HepG2 (cell line): ENCODE measurements at regions not wholly inside any gene's neighbourhood (a gene's known extent, or its start where the extent isn't known, plus 50 kb on each side); places are given as distances from the start of the nearest gene placed in this dataset.

Source experiments
- ATAC-seq: fragments of 200-7000 bp; cut with Tn5 transposase; 3 replicates; pipeline ENCODE4 v1.9.1; 2020; ENCODE audit warnings: mild to moderate bottlenecking, moderate library complexity
- BruUV-seq: library from RNA; stranded (reverse); fragments of 400-500 nt; replicated peaks from 2 replicates; lab custom pipeline; 2021; lab: Mats Ljungman, UMichigan
- CTCF ChIA-PET: fragments of 300-600 bp; formaldehyde crosslinking; extraction: SDS; loops from one replicate; lab custom pipeline; 2021; ENCODE audit warnings: low total read pairs, inconsistent platforms, low intra/inter-chr PET ratio; lab: Yijun Ruan, JAX
- POLR2A ChIA-PET: fragments of 350-600 bp; sonication (Branson Sonifier 250); formaldehyde crosslinking; loops from one replicate; lab custom pipeline; 2020; ENCODE audit warnings: antibody characterized with exemption, inconsistent platforms; lab: Yijun Ruan, JAX
- DNase-seq: peaks from one replicate; pipeline ENCODE4 v3.0.0-alpha.2; 2015; ENCODE audit warnings: low spot score
- FAIRE-seq: peaks from 3 replicates; lab custom pipeline; 2011; peaks lifted over from hg19 to GRCh38; lab: Jason Lieb, UNC
- H2AFZ ChIP-seq: one replicate; pipeline ENCODE4 v1.6.1; 2011; ENCODE audit warnings: low read length, inconsistent platforms
- H3K27ac ChIP-seq: fragments of 300-600 bp; 3 replicates; pipeline ENCODE4 v1.8.0; 2011; ENCODE audit warnings: mixed run types, mild to moderate bottlenecking, mixed read lengths, low read length, inconsistent platforms; ENCODE audit not compliant: insufficient read depth; ENCODE audit errors: extremely low read length
- H3K27me3 ChIP-seq, 2 experiments: fragments of 200-600 bp in 1 of 2; 2 replicates in 1 of 2; 3 replicates in 1 of 2; pipeline versions ENCODE4 v1.6.0 to v1.8.0; 2011; ENCODE audit warnings: low read length in 2 of 2, mild to moderate bottlenecking in 2 of 2, moderate library complexity in 2 of 2, inconsistent platforms in 1 of 2; ENCODE audit not compliant: insufficient read depth in 2 of 2, control insufficient read depth in 1 of 2
- H3K36me3 ChIP-seq, 2 experiments: fragments of 200-600 bp in 1 of 2; replicated peaks in 1 of 2; 2 replicates in 1 of 2; 3 replicates in 1 of 2; pipeline versions ENCODE4 v1.5.1 to v1.8.0; 2011; ENCODE audit warnings: low read length in 2 of 2, inconsistent platforms in 1 of 2; ENCODE audit not compliant: insufficient read depth in 2 of 2, control insufficient read depth in 1 of 2
- H3K4me1 ChIP-seq: 2 replicates; pipeline ENCODE4 v1.5.1; 2012; ENCODE audit warnings: low read length, inconsistent platforms; ENCODE audit not compliant: insufficient read depth
- H3K4me2 ChIP-seq: 2 replicates; pipeline ENCODE4 v1.6.0; 2011; ENCODE audit warnings: low read depth, low read length, inconsistent platforms
- H3K4me3 ChIP-seq, 3 experiments: fragments of 200-600 bp in 1 of 3; sonication (generic), shearing (Covaris generic) in 1 of 3; replicated peaks in 1 of 3; 2 replicates each; pipeline ENCODE4 v1.5.1; 2011 to 2016; ENCODE audit warnings: low read length in 3 of 3, inconsistent platforms in 2 of 3, low read depth in 2 of 3, mild to moderate bottlenecking in 2 of 3, control low read depth in 1 of 3, mixed read lengths in 1 of 3; ENCODE audit not compliant: insufficient read depth in 1 of 3
- H3K79me2 ChIP-seq: one replicate; pipeline ENCODE4 v1.6.1; 2011; ENCODE audit warnings: low read length, inconsistent platforms; ENCODE audit not compliant: insufficient read depth
- H3K9ac ChIP-seq: 2 replicates; pipeline ENCODE4 v1.6.0; 2011; ENCODE audit warnings: mild to moderate bottlenecking, low read depth, low read length, inconsistent platforms; ENCODE audit not compliant: insufficient read depth
- H3K9me3 ChIP-seq: 2 replicates; pipeline ENCODE4 v1.5.1; 2012; ENCODE audit warnings: mild to moderate bottlenecking, low read length
- H4K20me1 ChIP-seq: 2 replicates; pipeline ENCODE4 v1.6.0; 2011; ENCODE audit warnings: inconsistent platforms, mild to moderate bottlenecking, low read length, moderate library complexity; ENCODE audit not compliant: insufficient read depth
- ARNTL ChIP-seq: sonication (generic); formaldehyde crosslinking; IDR thresholded peaks from 2 replicates; pipeline ENCODE4 v1.4.0; 2020; ENCODE audit warnings: mild to moderate bottlenecking, missing genetic modification reagents
- BHLHE40 ChIP-seq: IDR thresholded peaks from 2 replicates; pipeline ENCODE4 v1.6.1; 2011; ENCODE audit warnings: low read length, improper control_type of control experiment
- FUBP1 ChIP-seq: sonication (generic); formaldehyde crosslinking; IDR thresholded peaks from 2 replicates; pipeline ENCODE4 v1.5.1; 2020; ENCODE audit warnings: missing genetic modification reagents, mild to moderate bottlenecking, borderline replicate concordance
- MEIS2 ChIP-seq: sonication (generic); formaldehyde crosslinking; IDR thresholded peaks from 2 replicates; pipeline ENCODE4 v1.9.0; 2021; ENCODE audit warnings: mild to moderate bottlenecking, missing genetic modification reagents
- NBN ChIP-seq: fragments of 450-650 bp; conservative IDR thresholded peaks from 2 replicates; pipeline ENCODE4 v1.6.1; 2017
- RNF2 ChIP-seq: fragments of 450-650 bp; conservative IDR thresholded peaks from 2 replicates; pipeline ENCODE4 v1.6.1; 2016; ENCODE audit warnings: low read depth
- STAT5B ChIP-seq: sonication (generic); formaldehyde crosslinking; IDR thresholded peaks from 2 replicates; pipeline ENCODE4 v1.4.0; 2020; ENCODE audit warnings: missing genetic modification reagents
- ZFP90 ChIP-seq: sonication (generic); formaldehyde crosslinking; IDR thresholded peaks from 2 replicates; pipeline ENCODE4 v1.8.0; 2022; ENCODE audit warnings: missing genetic modification reagents, mild to moderate bottlenecking, inconsistent platforms, borderline replicate concordance
- ZNF292 ChIP-seq: sonication (generic); formaldehyde crosslinking; IDR thresholded peaks from 2 replicates; pipeline ENCODE4 v1.8.1; 2022; ENCODE audit warnings: mild to moderate bottlenecking, low read depth, missing genetic modification reagents, borderline replicate concordance
- ZNF496 ChIP-seq: sonication (generic); formaldehyde crosslinking; IDR thresholded peaks from 2 replicates; pipeline ENCODE4 v1.8.1; 2023; ENCODE audit warnings: mild to moderate bottlenecking, moderate library complexity, missing genetic modification reagents; ENCODE audit not compliant: insufficient replicate concordance
- ZNF549 ChIP-seq: sonication (generic); formaldehyde crosslinking; IDR thresholded peaks from 2 replicates; pipeline ENCODE4 v1.5.0; 2020; ENCODE audit warnings: missing genetic modification reagents
- ZNF570 ChIP-seq: sonication (generic); formaldehyde crosslinking; IDR thresholded peaks from 2 replicates; pipeline ENCODE4 v1.4.0; 2020; ENCODE audit warnings: mild to moderate bottlenecking, missing genetic modification reagents, borderline replicate concordance
- ZNF766 ChIP-seq: sonication (generic); formaldehyde crosslinking; IDR thresholded peaks from 2 replicates; pipeline ENCODE4 v1.5.0; 2020; ENCODE audit warnings: missing genetic modification reagents, borderline replicate concordance
- ZNF776 ChIP-seq: sonication (generic); formaldehyde crosslinking; IDR thresholded peaks from 2 replicates; pipeline ENCODE4 v1.4.0; 2020; ENCODE audit warnings: mild to moderate bottlenecking, missing genetic modification reagents
- WGBS: methylation state at CpG from one replicate; pipeline ENCODE4 v1.1.6; 2017; ENCODE audit warnings: low lambda C conversion rate; 5-methylcytosine and 5-hydroxymethylcytosine counted together
- in situ Hi-C: cut with HindIII; loops from 2 replicates; pipeline ENCODE4 v1.10.0; 2017; ENCODE audit warnings: low pct_unique_long_range_greater_than_20kb; ENCODE audit not compliant: extremely low pct_ligation_motif_present
- intact Hi-C: fragments of 100-400 bp; cut with micrococcal nuclease; formaldehyde crosslinking; loops from one replicate; pipeline ENCODE4 v1.10.0; 2022; ENCODE audit not compliant: unreplicated experiment
- TF ChIP-seq, protein P1 (sequence below): sonication (generic); formaldehyde crosslinking; IDR thresholded peaks from 2 replicates; pipeline ENCODE4 v1.5.0; 2020; ENCODE audit warnings: missing genetic modification reagents
- TF ChIP-seq, protein P2 (sequence below): sonication (generic); formaldehyde crosslinking; IDR thresholded peaks from 2 replicates; pipeline ENCODE4 v1.5.0; 2020; ENCODE audit warnings: missing genetic modification reagents

DNA sequence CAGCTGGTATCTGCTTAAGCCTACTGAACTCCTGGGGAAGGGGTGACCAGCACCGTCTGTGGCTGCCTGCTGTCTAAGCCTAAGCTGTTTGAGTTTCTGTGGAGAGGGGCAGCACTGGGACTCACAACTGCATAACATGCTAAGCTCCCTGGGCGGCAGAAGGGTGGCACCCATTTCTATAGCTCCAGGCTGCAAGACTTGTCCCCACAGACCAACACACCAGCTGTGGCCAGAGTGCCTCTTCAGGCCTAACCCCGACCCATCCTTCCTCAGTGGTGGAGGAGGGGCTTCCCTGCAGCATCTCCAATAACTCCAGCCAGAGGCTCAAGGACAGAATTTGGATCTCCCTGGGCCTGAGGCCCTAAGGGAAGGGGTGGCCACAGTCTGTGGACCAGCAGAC is 464.1 kb downstream of the SEMA3D start:
- intact Hi-C loops = no loop called here
- BruUV-seq = no TSS peak
- POLR2A ChIA-PET = no interaction called here
- H3K36me3 ChIP-seq = no peaks in the 10 kb centered on the region
- no peaks in the 10 kb centered on the region for H4K20me1 ChIP-seq
- H3K4me2 ChIP-seq = no peak overlapping the region
- no peaks in the 10 kb centered on the region for H3K79me2 ChIP-seq
- CTCF ChIA-PET = no interaction called here
- H3K4me3 ChIP-seq = no peak overlapping the region
- ATAC-seq = no peak
- WGBS = 0% methylated on average over 2 of the region's 3 CpGs
- TF ChIP-seq ZNF292 (CRISPR knock-in tag) = no peak
- TF ChIP-seq, protein P1, sequence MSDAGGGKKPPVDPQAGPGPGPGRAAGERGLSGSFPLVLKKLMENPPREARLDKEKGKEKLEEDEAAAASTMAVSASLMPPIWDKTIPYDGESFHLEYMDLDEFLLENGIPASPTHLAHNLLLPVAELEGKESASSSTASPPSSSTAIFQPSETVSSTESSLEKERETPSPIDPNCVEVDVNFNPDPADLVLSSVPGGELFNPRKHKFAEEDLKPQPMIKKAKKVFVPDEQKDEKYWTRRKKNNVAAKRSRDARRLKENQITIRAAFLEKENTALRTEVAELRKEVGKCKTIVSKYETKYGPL (CRISPR knock-in tag) = no peak
- TF ChIP-seq ZNF496 (CRISPR knock-in tag) = no peak
- TF ChIP-seq BHLHE40 = no peak
- TF ChIP-seq ZNF570 (CRISPR knock-in tag) = no peak
- no peak for TF ChIP-seq MEIS2 (CRISPR knock-in tag)
- TF ChIP-seq ARNTL (CRISPR knock-in tag) = no peak
- no peak for TF ChIP-seq ZNF549
- TF ChIP-seq ZNF776 (CRISPR knock-in tag) = no peak
- TF ChIP-seq ZFP90 (CRISPR knock-in tag) = no peak
- TF ChIP-seq RNF2 = no peak
- TF ChIP-seq STAT5B (CRISPR knock-in tag) = no peak
- no peak for TF ChIP-seq ZNF766 (CRISPR knock-in tag)
- TF ChIP-seq, protein P2, sequence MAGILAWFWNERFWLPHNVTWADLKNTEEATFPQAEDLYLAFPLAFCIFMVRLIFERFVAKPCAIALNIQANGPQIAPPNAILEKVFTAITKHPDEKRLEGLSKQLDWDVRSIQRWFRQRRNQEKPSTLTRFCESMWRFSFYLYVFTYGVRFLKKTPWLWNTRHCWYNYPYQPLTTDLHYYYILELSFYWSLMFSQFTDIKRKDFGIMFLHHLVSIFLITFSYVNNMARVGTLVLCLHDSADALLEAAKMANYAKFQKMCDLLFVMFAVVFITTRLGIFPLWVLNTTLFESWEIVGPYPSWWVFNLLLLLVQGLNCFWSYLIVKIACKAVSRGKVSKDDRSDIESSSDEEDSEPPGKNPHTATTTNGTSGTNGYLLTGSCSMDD = no peak
- no peak for TF ChIP-seq FUBP1 (CRISPR knock-in tag)
- TF ChIP-seq NBN = no peak
- TF ChIP-seq, all 625 proteins: peak for 0
- no peak overlapping the region for H3K9ac ChIP-seq
- H3K27ac ChIP-seq = no peak overlapping the region
- no peak for FAIRE-seq
- H3K9me3 ChIP-seq = no peaks in the 10 kb centered on the region
- no peaks in the 10 kb centered on the region for H3K27me3 ChIP-seq
- H3K4me1 ChIP-seq = no peaks in the 10 kb centered on the region
- in situ Hi-C loops = no loop called here
- no peak for DNase-seq
- H2AFZ ChIP-seq = no peak overlapping the region
